GM23248 (cell line): ENCODE measurements at regions not wholly inside any gene's neighbourhood (a gene's known extent, or its start where the extent isn't known, plus 50 kb on each side); places are given as distances from the start of the nearest gene placed in this dataset.

Experiments
- EZH2 ChIP-seq: fragments of 200-600 bp; sonication (generic); IDR thresholded peaks from 2 replicates; pipeline ENCODE4 v1.6.1; 2018; ENCODE audit warnings: antibody characterized with exemption, mild to moderate bottlenecking; ENCODE audit not compliant: insufficient read depth, poor library complexity, severe bottlenecking
- EZH2phosphoT487 ChIP-seq: fragments of 200-600 bp; sonication (generic); IDR thresholded peaks from 2 replicates; pipeline ENCODE4 v1.6.1; 2018; ENCODE audit warnings: antibody characterized with exemption, moderate library complexity, mild to moderate bottlenecking, low read depth; ENCODE audit not compliant: insufficient read depth

- TF ChIP-seq EZH2phosphoT487 (no peak), EZH2 (no peak)
These were observed 68.7 kb upstream of the TAF11L2 start for GRCh38 chr5:17429353-17429752.
